ENCODE measurements at regions not wholly inside any gene's neighbourhood (a gene's known extent, or its start where the extent isn't known, plus 50 kb on each side); places are given as distances from the start of the nearest gene placed in this dataset.

- no peak for TF ChIP-seq EP300 (IDR thresholded peaks at IDR 0.05; ENCODE audit: low read depth)
- no peak for TF ChIP-seq POLR2A (IDR thresholded peaks at IDR 0.05)
- TF ChIP-seq, protein P1, sequence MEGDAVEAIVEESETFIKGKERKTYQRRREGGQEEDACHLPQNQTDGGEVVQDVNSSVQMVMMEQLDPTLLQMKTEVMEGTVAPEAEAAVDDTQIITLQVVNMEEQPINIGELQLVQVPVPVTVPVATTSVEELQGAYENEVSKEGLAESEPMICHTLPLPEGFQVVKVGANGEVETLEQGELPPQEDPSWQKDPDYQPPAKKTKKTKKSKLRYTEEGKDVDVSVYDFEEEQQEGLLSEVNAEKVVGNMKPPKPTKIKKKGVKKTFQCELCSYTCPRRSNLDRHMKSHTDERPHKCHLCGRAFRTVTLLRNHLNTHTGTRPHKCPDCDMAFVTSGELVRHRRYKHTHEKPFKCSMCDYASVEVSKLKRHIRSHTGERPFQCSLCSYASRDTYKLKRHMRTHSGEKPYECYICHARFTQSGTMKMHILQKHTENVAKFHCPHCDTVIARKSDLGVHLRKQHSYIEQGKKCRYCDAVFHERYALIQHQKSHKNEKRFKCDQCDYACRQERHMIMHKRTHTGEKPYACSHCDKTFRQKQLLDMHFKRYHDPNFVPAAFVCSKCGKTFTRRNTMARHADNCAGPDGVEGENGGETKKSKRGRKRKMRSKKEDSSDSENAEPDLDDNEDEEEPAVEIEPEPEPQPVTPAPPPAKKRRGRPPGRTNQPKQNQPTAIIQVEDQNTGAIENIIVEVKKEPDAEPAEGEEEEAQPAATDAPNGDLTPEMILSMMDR (IDR thresholded peaks at IDR 0.05): no peak
Observed at GRCh38 chr3:81043660-81044199, 717.7 kb downstream of the GBE1 start.
